ENCODE measurements at regions not wholly inside any gene's neighbourhood (a gene's known extent, or its start where the extent isn't known, plus 50 kb on each side); places are given as distances from the start of the nearest gene placed in this dataset.

DNA sequence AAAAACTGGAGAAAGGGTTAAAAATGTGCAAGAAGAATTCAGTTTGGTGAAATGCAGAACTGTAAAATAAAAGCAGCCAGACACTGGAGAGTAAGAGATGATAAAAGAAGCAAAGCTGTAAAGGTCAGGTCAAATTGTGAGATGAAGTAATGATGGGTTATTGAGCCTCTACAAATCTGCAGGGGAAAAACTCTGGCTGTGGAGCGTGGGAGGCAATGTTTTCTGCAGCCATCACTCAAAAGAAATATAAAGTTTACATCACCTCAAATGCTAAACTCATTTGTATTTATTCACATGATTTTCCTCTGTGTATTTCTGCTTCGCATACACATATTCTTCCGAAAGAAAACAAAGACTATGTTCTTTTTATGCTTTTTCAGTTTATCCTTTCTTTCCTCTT, 158.8 kb upstream of the GPR149 start:
- no peak overlapping the region for H2AFZ ChIP-seq (ENCODE audit: low read length)
- H3K4me3 ChIP-seq (ENCODE audit: low read depth, low read length, poor library complexity, severe bottlenecking) = no peak overlapping the region
- TF ChIP-seq CTCF (IDR thresholded peaks at IDR 0.05; ENCODE audit: low read length) (no peak), EZH2 (IDR thresholded peaks at IDR 0.05; ENCODE audit: borderline replicate concordance, low read length) (no peak)
- H3K9ac ChIP-seq (ENCODE audit: low read length) = no peak overlapping the region
- no peak overlapping the region for H3K4me2 ChIP-seq (ENCODE audit: low read length)
- no peaks in the 10 kb centered on the region for H3K9me3 ChIP-seq (ENCODE audit: low read length)
- H3F3A ChIP-seq (ENCODE audit: insufficient read depth, low read length) = no peaks in the 10 kb centered on the region
- H3K27me3 ChIP-seq (ENCODE audit: insufficient read depth, low read length) = no peaks in the 10 kb centered on the region
- H4K20me1 ChIP-seq (ENCODE audit: insufficient read depth, low read length) = no peaks in the 10 kb centered on the region
- H3K36me3 ChIP-seq (ENCODE audit: insufficient read depth, low read length) = no peaks in the 10 kb centered on the region
- H3K79me2 ChIP-seq (ENCODE audit: insufficient read depth, low read length) = no peaks in the 10 kb centered on the region
- H3K9me2 ChIP-seq (ENCODE audit: low read depth, low read length) = no peaks in the 10 kb centered on the region
- no peaks in the 10 kb centered on the region for H3K4me1 ChIP-seq (ENCODE audit: insufficient read depth, low read length, severe bottlenecking)
- H3K27ac ChIP-seq (ENCODE audit: low read depth, low read length, poor library complexity, severe bottlenecking) = no peak overlapping the region

DNA sequence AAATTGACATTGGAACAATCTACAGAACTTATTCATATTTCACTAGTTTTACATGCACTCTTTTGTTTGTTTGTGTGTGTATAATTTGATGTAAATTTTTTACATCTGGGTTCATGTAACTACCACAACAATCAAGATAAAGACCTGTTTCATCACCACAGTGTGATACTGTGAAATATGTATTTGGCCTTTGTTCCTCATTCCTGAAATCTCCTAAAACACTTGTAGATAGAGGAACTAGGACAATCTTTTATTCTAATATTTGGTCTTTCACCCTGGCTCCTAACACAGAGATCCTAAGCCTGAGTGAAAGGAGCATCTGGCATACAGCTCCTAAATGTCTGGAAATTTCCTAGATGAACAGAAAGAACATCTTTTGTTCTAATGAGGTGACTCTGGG, 155.0 kb upstream of the GPR149 start:
- Histone ChIP-seq H3K4me1 (ENCODE audit: insufficient read depth, low read length, severe bottlenecking) (no peaks in the 10 kb centered on the region), H3K79me2 (ENCODE audit: insufficient read depth, low read length) (no peaks in the 10 kb centered on the region), H4K20me1 (ENCODE audit: insufficient read depth, low read length) (no peaks in the 10 kb centered on the region), H3F3A (ENCODE audit: insufficient read depth, low read length) (no peaks in the 10 kb centered on the region), H3K4me2 (ENCODE audit: low read length) (no peak overlapping the region), H3K4me3 (ENCODE audit: low read depth, low read length, poor library complexity, severe bottlenecking) (no peak overlapping the region), H2AFZ (ENCODE audit: low read length) (no peak overlapping the region), H3K27ac (ENCODE audit: low read depth, low read length, poor library complexity, severe bottlenecking) (no peak overlapping the region), H3K9me3 (ENCODE audit: low read length) (no peaks in the 10 kb centered on the region), H3K9ac (ENCODE audit: low read length) (no peak overlapping the region), H3K9me2 (ENCODE audit: low read depth, low read length) (no peaks in the 10 kb centered on the region), H3K36me3 (ENCODE audit: insufficient read depth, low read length) (no peaks in the 10 kb centered on the region), H3K27me3 (ENCODE audit: insufficient read depth, low read length) (no peaks in the 10 kb centered on the region)
- no peak for TF ChIP-seq EZH2 (IDR thresholded peaks at IDR 0.05; ENCODE audit: borderline replicate concordance, low read length)
- no peak for TF ChIP-seq CTCF (IDR thresholded peaks at IDR 0.05; ENCODE audit: low read length)

GRCh38 chr3:154584041-154584440, 154.1 kb upstream of the GPR149 start:
- Histone ChIP-seq H3K4me1 (ENCODE audit: insufficient read depth, low read length, severe bottlenecking) (no peaks in the 10 kb centered on the region), H3K9ac (ENCODE audit: low read length) (no peak overlapping the region), H3K4me2 (ENCODE audit: low read length) (no peak overlapping the region)

More at GRCh38 chr3:154584041-154584440, 154.1 kb upstream of the GPR149 start:
- no peak overlapping the region for H2AFZ ChIP-seq (ENCODE audit: low read length)
- H3K36me3 ChIP-seq (ENCODE audit: insufficient read depth, low read length) = no peaks in the 10 kb centered on the region
- no peaks in the 10 kb centered on the region for H3F3A ChIP-seq (ENCODE audit: insufficient read depth, low read length)
- no peaks in the 10 kb centered on the region for H3K9me2 ChIP-seq (ENCODE audit: low read depth, low read length)
- no peaks in the 10 kb centered on the region for H3K27me3 ChIP-seq (ENCODE audit: insufficient read depth, low read length)
- H3K79me2 ChIP-seq (ENCODE audit: insufficient read depth, low read length) = no peaks in the 10 kb centered on the region
- H3K4me3 ChIP-seq (ENCODE audit: low read depth, low read length, poor library complexity, severe bottlenecking) = no peak overlapping the region
- TF ChIP-seq EZH2 (IDR thresholded peaks at IDR 0.05; ENCODE audit: borderline replicate concordance, low read length) (no peak), CTCF (IDR thresholded peaks at IDR 0.05; ENCODE audit: low read length) (peak; percentile 14; the same call in 1 of the 2 replicates)
- H4K20me1 ChIP-seq (ENCODE audit: insufficient read depth, low read length) = no peaks in the 10 kb centered on the region
- H3K27ac ChIP-seq (ENCODE audit: low read depth, low read length, poor library complexity, severe bottlenecking) = no peak overlapping the region
- H3K9me3 ChIP-seq (ENCODE audit: low read length) = no peaks in the 10 kb centered on the region

Measured in OCI-LY1 (cell line).